ENCODE measurements at regions not wholly inside any gene's neighbourhood (a gene's known extent, or its start where the extent isn't known, plus 50 kb on each side); places are given as distances from the start of the nearest gene placed in this dataset.

DNA sequence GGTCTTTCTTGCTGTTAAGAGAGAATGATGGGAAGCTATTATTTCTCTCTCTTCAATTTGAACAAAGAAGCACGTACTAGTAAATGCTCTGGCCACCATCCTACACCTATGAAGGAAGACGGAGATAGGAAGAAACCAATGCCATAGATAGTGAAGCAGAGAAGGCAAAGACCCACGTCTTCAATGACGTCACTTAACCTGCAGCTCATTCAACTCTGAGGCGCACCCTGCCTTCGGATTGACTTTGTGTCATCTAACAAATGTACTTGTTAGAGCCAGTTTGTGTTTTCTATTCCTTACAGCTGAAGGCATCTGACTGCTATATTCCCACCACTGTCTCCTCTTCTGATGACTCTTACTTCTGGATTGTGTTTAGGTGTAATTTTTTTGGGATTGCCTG is 332.5 kb upstream of the DDI1 start:
- DNase-seq: no peak
- no peaks in the 10 kb centered on the region for H3K27me3 ChIP-seq (replicated peaks)
- in situ Hi-C loops (cut with HindIII; ENCODE audit: low pct_ligation_motif_present, low sequenced_read_pairs): no loop called here
- H3K36me3 ChIP-seq (replicated peaks): no peaks in the 10 kb centered on the region
- H3K4me3 ChIP-seq (ENCODE audit: low read depth, low read length): no peak overlapping the region
- H3K27ac ChIP-seq: no peak overlapping the region
- TF ChIP-seq CTCF (IDR thresholded peaks at IDR 0.05; ENCODE audit: low read depth, low read length, missing control alignments): no peak

GRCh38 chr11:103705642-103706041 is 330.8 kb upstream of the DDI1 start:
- no peak for TF ChIP-seq CTCF (IDR thresholded peaks at IDR 0.05; ENCODE audit: low read depth, low read length, missing control alignments)
- no peaks in the 10 kb centered on the region for H3K27me3 ChIP-seq (replicated peaks)
- in situ Hi-C loops (cut with HindIII; ENCODE audit: low pct_ligation_motif_present, low sequenced_read_pairs): no loop called here
- DNase-seq: no peak
- H3K36me3 ChIP-seq (replicated peaks): no peaks in the 10 kb centered on the region
- H3K4me3 ChIP-seq (ENCODE audit: low read depth, low read length): no peak overlapping the region
- H3K27ac ChIP-seq: no peak overlapping the region

- H3K27me3 ChIP-seq (replicated peaks): no peaks in the 10 kb centered on the region
- H3K27ac ChIP-seq: no peak overlapping the region
- no peak for DNase-seq
- in situ Hi-C loops (cut with HindIII; ENCODE audit: low pct_ligation_motif_present, low sequenced_read_pairs): no loop called here
- no peaks in the 10 kb centered on the region for H3K36me3 ChIP-seq (replicated peaks)
- no peak overlapping the region for H3K4me3 ChIP-seq (ENCODE audit: low read depth, low read length)
- no peak for TF ChIP-seq CTCF (IDR thresholded peaks at IDR 0.05; ENCODE audit: low read depth, low read length, missing control alignments)
Measured at GRCh38 chr11:103709371-103709770, 327.1 kb upstream of the DDI1 start.

DNA sequence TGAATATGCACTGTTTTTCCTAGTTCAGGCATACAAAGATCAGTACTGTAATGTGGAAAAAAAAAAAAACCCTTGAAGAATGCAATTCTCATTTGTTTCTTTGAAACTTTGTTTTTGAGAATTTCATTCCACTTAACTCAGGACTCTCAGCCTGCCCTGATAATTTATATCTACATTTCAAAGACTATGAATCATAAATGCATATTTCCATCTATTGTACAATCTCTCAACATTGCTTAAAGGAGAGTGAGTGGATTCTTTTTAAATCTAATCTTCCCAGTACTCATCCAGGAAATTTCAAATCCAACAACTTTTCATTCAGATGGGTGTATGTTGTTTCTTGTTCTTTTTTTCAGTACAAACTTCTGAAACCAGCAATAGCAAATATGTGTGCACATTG is 322.2 kb upstream of the DDI1 start:
- TF ChIP-seq CTCF (IDR thresholded peaks at IDR 0.05; ENCODE audit: low read depth, low read length, missing control alignments): no peak
- no peaks in the 10 kb centered on the region for H3K36me3 ChIP-seq (replicated peaks)
- H3K4me3 ChIP-seq (ENCODE audit: low read depth, low read length): no peak overlapping the region
- DNase-seq: no peak
- H3K27ac ChIP-seq: peak overlapping the region; percentile 26
- in situ Hi-C loops (cut with HindIII; ENCODE audit: low pct_ligation_motif_present, low sequenced_read_pairs): no loop called here
- H3K27me3 ChIP-seq (replicated peaks): no peaks in the 10 kb centered on the region

GRCh38 chr11:103716363-103716762 is 320.1 kb upstream of the DDI1 start:
- DNase-seq: no peak
- H3K4me3 ChIP-seq (ENCODE audit: low read depth, low read length): no peak overlapping the region
- no peaks in the 10 kb centered on the region for H3K27me3 ChIP-seq (replicated peaks)
- no peak overlapping the region for H3K27ac ChIP-seq
- in situ Hi-C loops (cut with HindIII; ENCODE audit: low pct_ligation_motif_present, low sequenced_read_pairs): no loop called here
- H3K36me3 ChIP-seq (replicated peaks): no peaks in the 10 kb centered on the region
- no peak for TF ChIP-seq CTCF (IDR thresholded peaks at IDR 0.05; ENCODE audit: low read depth, low read length, missing control alignments)

- no peaks in the 10 kb centered on the region for H3K27me3 ChIP-seq (replicated peaks)
- H3K27ac ChIP-seq: no peak overlapping the region
- no peak for TF ChIP-seq CTCF (IDR thresholded peaks at IDR 0.05; ENCODE audit: low read depth, low read length, missing control alignments)
- in situ Hi-C loops (cut with HindIII; ENCODE audit: low pct_ligation_motif_present, low sequenced_read_pairs): no loop called here
- H3K4me3 ChIP-seq (ENCODE audit: low read depth, low read length): no peak overlapping the region
- H3K36me3 ChIP-seq (replicated peaks): no peaks in the 10 kb centered on the region
- DNase-seq: no peak
Measured at GRCh38 chr11:103727262-103727661, 309.2 kb upstream of the DDI1 start.
